ENCODE measurements at regions not wholly inside any gene's neighbourhood (a gene's known extent, or its start where the extent isn't known, plus 50 kb on each side); places are given as distances from the start of the nearest gene placed in this dataset.

DNA sequence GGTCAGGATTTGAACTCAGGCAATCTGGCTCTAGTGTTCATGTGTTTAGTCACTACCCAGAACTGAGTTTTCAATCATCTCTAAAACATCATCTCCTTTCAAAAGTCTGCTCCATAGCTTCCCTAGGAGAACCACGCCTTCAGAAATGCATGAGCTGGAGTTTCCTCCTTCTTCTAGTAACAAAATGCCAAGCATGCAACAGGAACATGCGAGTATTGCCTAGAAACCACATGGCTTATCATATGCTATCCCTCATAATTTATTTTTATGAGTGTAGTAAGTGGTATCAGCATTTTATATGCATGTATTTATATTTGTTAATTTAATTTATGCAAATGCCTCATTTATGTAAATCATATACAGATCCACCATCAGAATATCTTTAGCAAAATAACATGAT lies 170.9 kb downstream of the RAB11FIP2 start:
- DNase-seq: peak; percentile 56

DNA sequence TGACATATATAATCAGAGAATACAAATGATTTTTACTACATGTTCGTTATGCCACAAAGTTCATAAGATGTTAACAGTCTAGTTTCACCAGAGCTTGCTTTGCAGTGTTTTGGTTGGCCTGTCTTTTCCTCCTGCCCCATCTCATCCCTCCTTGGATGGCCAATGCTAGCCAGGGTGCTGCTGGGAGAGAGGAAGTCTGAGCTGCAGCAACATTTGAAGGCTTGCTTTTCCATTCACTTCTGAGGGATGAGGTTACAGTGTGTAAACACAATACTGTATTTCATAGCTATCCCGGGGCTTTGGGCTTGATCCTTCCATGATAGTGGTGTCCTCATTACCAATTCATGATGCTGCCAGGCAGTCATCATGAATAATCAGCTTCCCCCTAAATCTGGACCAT lies 170.5 kb downstream of the RAB11FIP2 start:
- no peak for DNase-seq

DNA sequence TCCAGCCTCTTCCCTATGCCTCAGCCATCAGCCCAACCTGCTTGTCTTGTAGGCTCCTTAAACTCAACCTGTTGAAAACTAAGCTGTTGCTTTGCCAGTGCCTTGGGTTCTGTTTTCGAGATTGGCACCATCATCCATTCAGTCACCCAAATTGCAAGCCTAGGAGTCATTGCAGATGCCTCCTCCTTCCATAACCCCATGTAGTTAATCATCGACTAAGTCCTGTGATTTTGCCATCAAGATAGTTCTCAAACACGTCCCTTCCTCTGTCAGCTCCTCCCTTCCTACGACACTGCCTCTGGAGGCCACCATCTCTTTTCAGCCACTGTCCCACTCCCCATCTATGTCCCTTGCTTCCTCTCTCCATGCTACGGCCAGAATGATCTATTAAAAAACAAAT lies 168.1 kb downstream of the RAB11FIP2 start:
- DNase-seq: no peak

DNA sequence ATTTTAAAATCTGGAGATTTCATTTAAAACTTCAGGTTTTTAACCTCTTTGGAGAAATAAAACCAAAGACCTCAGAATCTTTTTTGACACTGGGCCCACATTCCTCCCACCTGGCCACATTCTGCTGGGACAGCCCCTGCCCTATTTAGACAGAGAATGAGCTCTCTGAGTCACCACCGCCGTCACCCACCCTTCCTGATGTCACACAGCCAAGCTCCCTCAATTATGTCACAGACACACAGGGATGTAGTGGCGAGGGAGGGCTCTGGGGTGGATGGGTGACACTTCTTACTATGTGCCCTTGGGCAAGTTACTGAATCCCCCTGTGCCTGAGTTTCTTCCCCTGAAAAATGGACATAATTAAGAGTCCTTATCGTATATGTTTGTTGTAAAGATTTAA lies 162.6 kb downstream of the RAB11FIP2 start:
- no peak for DNase-seq

DNA sequence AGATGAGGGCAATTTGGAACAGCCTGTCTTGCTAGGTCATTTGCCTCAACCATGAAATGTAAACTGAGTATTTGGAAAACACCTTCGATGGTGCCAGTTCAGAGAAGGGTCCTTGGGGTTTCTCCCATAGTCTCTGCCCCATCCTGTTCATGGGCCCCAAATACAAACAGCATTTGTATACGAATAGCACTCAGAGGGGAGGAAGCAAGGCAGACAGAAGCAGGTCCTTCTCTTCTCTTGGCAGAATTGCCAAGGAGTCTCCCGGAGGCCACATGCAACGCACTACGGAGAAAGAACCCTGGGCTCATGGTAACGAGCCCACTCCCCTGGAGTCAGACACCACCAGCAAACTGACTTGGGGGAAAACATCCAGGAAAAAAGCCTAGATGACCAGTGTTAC lies 162.1 kb downstream of the RAB11FIP2 start:
- no peak for DNase-seq

DNA sequence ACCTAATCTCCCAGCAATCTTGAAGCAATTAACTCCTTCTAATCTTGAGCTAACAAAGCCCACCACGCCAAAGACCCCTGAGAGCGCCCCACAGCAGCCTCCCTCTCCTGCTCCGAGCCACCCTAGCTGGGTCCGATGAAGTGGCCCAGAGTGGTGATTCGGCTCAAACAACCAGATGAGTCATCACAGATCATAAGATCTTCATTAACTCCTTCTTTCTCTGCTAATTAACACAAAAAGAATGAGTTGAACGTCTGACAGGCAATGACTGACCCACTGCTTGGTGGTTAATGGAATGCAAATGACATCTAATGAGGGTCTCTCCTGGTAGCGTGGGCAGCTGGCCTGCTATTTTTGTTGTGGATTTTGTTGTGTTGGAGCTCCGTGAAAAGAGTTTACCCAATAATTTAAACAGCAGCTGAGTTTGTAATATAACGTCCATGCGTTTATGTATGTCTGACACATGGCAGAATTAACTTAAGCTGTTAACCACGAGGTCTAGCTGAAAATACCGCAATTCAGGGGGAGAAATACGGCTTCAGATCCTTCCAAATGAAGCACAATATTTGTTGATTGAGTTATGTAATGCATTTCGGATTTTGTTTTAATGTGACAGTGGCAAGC lies 161.4 kb downstream of the RAB11FIP2 start:
- peak; percentile 11 for DNase-seq

DNA sequence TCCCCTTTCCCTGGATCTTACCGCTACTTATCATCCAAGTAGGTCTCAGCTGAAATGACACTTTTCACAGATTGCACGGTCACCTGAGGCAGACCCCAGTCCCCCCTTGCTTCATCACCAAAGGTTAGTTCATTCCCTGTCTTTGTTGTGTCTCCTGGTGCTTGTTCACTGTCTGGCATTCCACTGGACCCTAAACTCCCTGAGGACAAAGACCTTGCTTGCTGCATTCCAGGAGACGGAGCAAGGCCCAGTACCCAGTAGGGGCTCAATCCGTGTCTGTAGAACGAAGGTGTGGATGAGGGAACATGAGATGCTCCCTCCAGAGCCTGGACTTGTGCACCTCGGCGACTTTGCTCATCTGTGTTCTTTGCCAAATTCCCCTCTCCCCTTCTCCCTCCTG lies 160.0 kb downstream of the RAB11FIP2 start:
- no peak for DNase-seq

DNA sequence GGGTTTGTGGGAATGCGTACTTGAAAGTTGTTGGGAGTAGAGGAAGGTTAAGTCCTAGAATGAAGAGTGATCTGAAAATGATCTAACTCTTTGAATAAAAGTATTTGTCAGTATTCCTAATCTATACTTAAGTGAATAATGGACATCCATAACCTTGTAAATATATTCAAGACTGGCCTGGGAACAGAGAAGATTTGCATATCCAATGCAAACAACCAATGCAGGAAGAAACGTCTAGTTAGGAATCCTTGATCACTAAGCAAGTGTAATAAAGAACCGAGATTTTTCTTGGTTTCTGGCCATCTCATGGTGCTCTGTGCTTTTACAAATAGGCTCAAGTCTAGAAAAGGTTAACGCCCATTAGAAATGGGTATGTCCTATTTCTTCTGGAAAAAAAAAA lies 157.1 kb downstream of the RAB11FIP2 start:
- DNase-seq: no peak

DNA sequence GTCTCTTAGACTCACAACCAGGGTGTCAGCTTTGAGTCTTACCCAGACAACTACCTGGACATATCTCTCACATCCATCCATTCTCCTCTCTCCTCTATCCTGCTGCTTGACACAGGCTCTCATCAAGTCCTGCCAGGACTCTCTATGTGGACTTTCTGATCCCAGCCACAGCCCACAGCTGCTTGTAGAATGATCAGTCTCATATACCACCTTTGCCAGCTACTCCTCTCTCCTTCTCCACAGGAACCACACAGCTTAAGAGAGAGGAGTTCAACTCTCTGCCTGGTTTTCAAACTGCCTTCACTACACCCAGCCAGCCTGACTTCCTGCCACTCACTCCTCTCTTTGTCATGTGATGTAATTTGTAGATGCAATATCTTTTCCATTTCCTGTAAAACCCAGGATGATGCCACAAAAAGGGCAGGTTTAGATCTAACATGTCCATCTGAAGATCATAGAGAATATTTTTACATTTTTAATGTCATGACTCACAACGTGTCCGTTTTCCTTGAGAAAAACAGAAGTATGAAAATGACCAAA lies 154.0 kb downstream of the RAB11FIP2 start:
- DNase-seq: no peak

DNA sequence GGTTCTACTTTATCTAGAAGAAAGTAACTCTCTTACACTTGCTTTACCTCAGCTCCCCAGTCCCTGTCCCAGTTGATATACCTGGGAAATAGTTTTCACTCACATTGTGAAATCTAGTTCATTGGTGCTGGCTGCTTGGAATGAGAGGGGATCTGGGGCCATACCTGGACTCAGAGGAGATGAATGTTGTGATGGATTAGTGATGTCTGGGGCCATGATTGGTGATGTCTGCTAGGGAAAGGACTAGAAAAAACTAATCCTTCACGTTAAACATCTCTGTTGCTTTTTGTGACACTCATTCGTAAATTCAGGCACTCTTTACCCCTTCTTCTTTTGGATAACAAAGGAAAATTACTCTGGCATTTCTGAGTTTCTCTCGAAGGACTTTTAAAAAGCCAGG lies 152.4 kb downstream of the RAB11FIP2 start:
- no peak for DNase-seq

DNA sequence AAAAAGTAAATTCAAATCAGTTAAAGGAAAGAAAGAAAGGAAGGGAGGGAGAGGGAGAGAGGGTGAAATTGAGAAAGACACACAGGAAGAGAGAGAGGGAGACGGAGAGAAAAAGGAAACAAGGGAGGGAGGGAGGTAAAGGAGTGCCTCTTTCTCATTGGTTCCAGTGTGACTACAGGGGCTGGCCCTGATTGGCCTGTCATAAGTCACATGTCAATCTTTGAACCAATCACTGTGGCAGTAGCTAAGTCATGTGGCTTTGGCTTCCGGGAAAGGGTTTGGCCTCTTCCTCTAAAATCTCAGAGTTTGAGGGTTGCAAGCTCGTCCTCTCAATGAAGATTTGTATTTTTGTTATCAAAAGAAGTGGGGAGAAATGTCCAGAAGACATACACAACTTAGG lies 150.2 kb downstream of the RAB11FIP2 start:
- DNase-seq: no peak

DNA sequence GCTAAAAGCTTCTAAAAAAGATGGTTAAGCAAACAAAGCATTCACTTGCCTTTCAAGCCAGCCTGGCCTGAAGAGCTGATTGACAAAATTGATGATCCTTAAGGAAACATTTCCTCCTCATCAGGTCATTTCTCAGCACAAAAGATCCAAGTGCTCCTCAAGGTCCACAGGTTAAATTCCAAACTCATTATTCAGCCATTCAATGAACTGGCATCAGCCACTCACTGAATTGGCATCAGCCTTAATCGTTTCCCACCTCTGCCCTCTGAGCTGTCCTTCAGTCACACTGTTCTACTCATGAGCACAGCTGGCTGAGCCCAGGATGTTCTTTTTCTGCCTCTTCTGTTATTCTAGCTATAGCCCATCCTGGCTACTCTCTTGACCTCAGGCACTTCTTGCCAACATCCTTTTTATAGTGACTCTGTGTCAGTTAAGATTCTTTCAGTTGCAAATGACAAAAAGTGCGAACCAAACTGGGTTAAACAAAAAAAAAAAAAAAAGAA lies 147.5 kb downstream of the RAB11FIP2 start:
- DNase-seq: no peak

DNA sequence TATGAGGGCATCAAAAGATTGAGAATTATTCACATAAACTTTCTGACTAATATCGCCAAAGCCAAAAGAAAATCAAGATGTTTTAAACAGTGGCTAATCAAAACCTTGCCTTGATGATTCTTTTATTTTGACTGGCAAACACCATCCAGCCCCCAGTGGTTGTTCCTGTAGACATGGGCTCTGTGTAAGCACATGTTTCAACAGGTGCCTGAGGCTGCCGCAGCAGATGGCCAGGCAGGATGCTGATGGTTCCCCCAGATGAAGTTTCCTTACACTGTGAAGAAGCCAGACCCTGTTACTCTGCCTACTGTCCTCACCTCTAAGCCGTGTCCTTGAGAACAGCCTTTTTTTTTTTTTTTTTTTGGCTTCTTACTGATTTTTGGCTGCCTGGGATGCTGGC lies 146.5 kb downstream of the RAB11FIP2 start:
- DNase-seq: no peak

DNA sequence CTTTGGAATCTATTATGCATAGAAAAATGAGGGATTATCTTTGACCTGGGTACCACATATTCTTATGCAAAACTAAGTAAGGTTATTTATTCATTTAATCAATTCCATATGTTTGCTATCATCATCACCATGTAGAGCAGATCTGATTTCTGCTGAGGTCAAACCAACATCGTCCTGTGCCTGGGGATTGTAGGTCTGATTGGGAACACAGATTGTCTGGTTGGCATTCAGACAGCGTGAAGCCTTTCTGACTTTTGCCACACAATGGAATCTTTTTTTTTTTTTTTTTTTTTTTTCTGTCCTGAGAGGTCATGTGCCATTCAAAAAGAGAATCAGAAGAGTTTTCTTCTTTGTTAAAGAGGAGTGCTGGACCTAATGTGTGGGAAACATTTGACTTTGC lies 142.9 kb downstream of the RAB11FIP2 start:
- DNase-seq: no peak

DNA sequence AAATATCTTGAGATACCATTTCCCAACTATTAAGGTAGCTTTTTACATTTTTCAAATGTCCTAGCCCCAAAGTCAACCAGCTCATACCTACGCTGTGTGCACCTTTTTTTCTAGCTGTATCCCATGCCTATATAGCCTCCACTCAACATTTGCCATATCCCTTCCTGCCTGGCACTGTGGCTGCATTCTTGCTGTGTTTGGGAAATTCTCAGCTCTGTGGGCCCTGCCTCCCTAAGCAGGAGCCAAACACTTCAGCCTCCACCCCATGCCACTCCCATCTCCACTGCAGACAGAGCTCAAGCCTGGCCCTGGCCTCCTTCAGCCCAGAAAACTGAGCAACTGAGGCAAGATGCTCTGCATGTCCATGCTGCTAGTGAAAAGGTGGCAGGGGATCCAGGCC lies 141.3 kb downstream of the RAB11FIP2 start:
- no peak for DNase-seq

DNA sequence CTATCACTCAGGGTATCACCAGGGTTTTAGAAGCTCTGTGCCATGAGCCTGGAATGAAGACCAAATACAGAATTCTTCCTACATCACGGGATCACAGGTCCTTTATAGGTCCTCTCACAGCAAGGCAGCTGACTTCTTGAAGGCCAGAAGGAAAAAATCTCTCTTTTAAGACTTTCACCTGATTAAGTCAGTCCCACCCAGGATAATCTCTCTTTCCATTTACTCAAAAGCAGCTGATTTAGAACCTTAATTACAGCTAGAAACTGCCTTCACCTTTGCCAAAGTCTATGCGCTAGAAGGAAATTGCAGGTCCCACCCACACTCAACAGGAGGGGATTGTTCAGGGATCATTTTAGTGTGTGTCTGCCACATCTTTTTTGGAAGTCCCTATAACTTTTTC lies 135.1 kb downstream of the RAB11FIP2 start:
- DNase-seq: no peak

DNA sequence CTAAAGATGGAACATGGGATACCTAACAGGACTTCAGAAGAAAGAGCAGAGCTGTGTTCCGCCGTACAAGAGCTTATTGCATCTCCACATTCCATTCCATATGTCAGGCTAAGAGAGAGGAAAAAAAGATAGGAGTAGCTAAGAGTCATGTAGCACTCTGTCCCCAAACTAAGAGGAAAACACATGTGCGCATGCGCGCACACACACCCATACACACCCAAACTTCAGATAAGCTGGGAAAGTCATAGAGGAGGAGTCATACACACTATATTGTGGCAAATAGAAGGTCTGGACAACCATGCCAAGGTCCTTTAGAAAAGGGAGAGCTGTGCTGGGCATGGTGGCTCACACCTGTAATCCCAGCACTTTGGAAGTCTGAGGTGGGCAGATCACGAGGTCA lies 132.4 kb downstream of the RAB11FIP2 start:
- DNase-seq: no peak

DNA sequence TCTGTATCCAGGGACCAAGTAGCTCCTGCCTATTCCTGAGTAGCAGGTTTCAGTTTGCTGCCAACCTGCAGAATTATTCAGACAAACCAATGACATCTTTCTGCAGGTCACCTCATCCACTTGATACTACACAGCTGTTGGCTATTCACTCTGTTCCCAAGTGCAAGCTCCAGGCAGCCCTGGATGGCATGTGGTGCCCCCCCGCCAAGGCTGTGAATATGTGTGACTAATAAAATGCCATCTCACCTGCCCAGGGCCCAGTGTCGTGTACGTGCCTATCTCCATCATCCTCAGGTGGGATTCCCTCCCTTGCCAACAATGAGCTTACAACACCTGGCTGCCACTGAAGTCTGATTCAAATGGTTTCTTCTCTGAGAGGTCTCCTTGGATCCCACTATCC lies 125.8 kb downstream of the RAB11FIP2 start:
- DNase-seq: no peak

DNA sequence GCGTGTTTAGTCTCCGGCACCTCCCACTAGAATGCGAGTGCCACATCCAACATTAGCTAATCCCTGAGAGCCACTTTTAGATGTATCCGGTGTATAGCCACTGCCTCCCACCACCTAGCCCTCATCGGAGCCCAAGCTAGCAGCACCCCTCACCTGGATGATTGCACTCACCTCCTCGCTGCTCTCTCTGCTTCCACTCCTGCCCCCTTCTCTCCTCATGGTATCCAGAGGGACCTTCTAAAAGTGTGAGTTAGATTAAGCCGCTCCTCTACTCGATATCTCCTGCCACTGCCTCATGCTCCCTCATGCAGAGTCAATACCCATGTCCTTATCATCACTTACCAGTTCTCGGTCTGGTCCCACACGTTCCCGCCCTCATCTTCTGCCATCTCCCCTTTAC lies 125.3 kb downstream of the RAB11FIP2 start:
- no peak for DNase-seq

DNA sequence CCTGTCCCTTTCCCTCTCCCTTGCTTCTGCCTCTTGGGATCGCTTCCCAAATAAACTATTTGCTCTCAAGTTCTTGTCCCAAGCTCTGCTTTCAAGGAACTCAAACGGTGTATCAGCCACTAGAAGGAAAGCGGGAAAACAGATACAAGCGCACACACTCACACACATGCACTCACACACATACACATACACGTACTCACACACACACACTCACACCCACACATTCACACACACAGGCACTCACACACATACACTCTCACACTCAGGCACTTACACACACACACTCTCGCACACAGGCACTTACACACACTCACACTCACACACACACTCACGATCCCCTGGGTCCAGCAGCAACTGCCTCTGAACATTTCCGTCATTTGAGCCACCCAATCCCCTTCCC lies 121.9 kb downstream of the RAB11FIP2 start:
- DNase-seq: no peak

DNA sequence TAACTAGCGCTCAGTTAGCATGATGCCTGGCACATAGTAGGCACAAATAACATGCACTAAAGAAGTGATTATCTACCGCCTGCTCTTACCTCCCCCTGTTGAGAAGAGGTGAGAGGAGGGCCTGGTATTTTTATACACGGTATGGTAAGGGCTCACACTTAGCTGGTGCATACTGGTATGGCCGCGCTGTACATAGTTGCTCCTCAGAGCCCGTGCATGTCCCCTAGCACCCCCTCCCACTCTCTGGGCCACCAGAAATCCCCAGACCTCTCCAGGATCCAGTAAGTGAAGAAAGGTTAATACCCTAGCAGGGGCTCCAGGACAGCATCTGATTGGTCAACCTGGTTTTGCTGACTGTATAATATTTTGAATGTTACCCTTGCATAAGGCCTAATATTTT lies 121.4 kb downstream of the RAB11FIP2 start:
- DNase-seq: no peak

DNA sequence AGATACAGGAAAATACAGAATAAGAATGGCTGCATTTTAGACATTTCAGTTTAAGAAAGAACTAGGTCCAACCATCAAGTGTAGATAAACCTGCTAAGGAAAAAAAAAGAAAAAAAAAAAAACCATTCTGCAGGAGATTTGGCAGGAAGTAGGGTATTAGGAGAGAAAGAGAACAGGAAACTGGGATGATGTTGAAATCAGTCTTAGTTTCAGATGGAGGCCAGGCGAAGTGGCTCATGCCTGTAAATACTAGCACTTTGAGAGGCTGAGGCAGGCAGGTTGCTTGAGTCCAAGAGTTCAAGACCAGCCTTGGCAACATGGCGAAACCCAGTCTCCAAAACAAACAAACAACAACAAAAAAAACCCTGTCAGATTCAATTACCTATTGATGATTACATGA lies 120.2 kb downstream of the RAB11FIP2 start:
- no peak for DNase-seq

DNA sequence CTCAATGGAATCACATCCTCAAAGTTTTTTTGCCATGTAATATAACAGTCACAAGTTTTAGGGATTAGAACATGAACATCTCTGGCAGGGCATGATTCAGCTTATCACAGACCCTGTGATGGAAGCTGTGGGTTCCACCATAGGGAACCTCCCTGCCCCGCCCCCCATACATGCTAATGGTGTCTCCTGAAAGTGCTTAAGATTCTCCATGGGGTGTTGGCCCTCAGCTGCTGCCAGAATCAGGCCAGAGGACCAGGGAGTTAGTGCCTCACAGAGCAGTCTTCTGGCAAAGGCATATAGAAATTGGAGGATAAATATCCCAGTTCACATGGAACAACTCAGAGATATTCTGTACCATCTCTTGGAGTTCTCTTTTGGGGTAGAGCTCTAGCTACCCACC lies 119.4 kb downstream of the RAB11FIP2 start:
- DNase-seq: no peak

DNA sequence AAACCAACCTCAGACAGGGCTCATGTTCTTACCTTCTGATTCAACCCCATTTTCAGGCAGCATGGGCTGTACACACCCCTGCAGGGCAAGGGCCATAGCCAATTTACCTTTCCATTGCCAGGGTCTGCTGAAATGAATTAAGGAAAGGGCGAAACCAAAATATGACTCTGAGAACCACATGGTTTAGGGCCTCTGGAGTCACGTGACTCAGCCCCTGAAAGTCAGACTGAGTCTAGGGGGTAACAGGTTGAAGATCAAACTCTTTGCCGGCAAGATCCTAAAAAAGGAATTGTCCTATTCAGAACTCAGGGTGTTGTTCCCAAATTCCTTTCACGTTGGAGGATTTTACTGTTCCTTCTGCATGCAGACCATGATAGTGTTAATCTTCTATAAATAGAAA lies 118.9 kb downstream of the RAB11FIP2 start:
- DNase-seq: no peak

DNA sequence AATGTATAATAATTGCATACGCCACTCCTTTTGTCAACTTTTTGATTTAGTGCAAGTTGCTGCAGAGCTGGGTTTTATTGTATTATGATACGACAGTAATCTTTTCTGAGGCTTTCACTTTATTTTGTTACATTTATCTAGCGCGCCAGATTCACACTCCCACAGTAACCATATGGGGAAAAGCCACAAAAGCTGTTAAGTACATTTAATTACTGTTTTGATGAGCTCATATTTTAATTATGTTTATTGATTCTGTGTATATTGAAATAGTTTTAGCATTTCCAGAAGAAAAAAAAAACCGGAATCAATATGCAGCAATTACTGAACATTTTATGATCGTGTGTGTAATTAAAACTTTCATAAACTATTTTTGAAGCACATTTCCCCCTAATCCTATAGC lies 118.5 kb downstream of the RAB11FIP2 start:
- DNase-seq: peak; percentile 80
